SJSA1 (cell line): ENCODE measurements at regions not wholly inside any gene's neighbourhood (a gene's known extent, or its start where the extent isn't known, plus 50 kb on each side); places are given as distances from the start of the nearest gene placed in this dataset.

Experiments used
- DNase-seq, 2 experiments: peaks; one replicate each; pipeline ENCODE4 v3.0.0-alpha.2; 2015 to 2020; ENCODE audit warnings: low spot score in 2 of 2, low read depth in 1 of 2
- H3K27ac ChIP-seq: fragments of 250-450 bp; sonication (Bioruptor Pico); 2 replicates; pipeline ENCODE4 v1.5.1; 2020; ENCODE audit warnings: mild to moderate bottlenecking, moderate library complexity
- H3K27me3 ChIP-seq: fragments of 250-450 bp; sonication (Bioruptor Pico); replicated peaks from 2 replicates; pipeline ENCODE4 v1.5.1; 2020; ENCODE audit warnings: mild to moderate bottlenecking, moderate library complexity
- H3K36me3 ChIP-seq: fragments of 250-450 bp; sonication (Bioruptor Pico); 2 replicates; pipeline ENCODE4 v1.5.1; 2020; ENCODE audit warnings: mild to moderate bottlenecking
- H3K4me1 ChIP-seq: fragments of 250-450 bp; sonication (Bioruptor Pico); replicated peaks from 2 replicates; pipeline ENCODE4 v1.6.1; 2021; ENCODE audit warnings: mild to moderate bottlenecking
- H3K4me3 ChIP-seq: fragments of 250-450 bp; sonication (Bioruptor Pico); 2 replicates; pipeline ENCODE4 v1.5.1; 2020; ENCODE audit warnings: mild to moderate bottlenecking
- H3K9me3 ChIP-seq: fragments of 250-450 bp; sonication (Bioruptor Pico); replicated peaks from 2 replicates; pipeline ENCODE4 v1.5.1; 2020; ENCODE audit warnings: mild to moderate bottlenecking

GRCh38 chr22:48653306-48653705, 1174.4 kb downstream of the BRD1 start:
- H3K9me3 ChIP-seq, result no peaks in the 10 kb centered on the region
- H3K4me1 ChIP-seq, result peaks cover 42% of the 10 kb centered on the region
- no peaks in the 10 kb centered on the region; the same call in 1 of the 2 replicates for H3K36me3 ChIP-seq
- H3K27me3 ChIP-seq, result no peaks in the 10 kb centered on the region
- DNase-seq, result no peak
- no peak overlapping the region for H3K4me3 ChIP-seq
- no peak overlapping the region for H3K27ac ChIP-seq

- no peak overlapping the region for H3K4me3 ChIP-seq
- DNase-seq, result no peak
- H3K27me3 ChIP-seq, result no peaks in the 10 kb centered on the region
- no peaks in the 10 kb centered on the region for H3K9me3 ChIP-seq
- H3K4me1 ChIP-seq, result peaks cover 42% of the 10 kb centered on the region
- no peak overlapping the region for H3K27ac ChIP-seq
- H3K36me3 ChIP-seq, result no peaks in the 10 kb centered on the region; the same call in 1 of the 2 replicates
Measured at GRCh38 chr22:48652796-48653195, 1174.9 kb downstream of the BRD1 start.

- H3K27ac ChIP-seq, result peak overlapping the region; percentile 21; the same call in 1 of the 2 replicates
- H3K27me3 ChIP-seq, result no peaks in the 10 kb centered on the region
- no peak overlapping the region for H3K4me3 ChIP-seq
- H3K36me3 ChIP-seq, result peaks cover 4% of the 10 kb centered on the region
- H3K4me1 ChIP-seq, result peaks cover 42% of the 10 kb centered on the region
- H3K9me3 ChIP-seq, result no peaks in the 10 kb centered on the region
- peak; percentile 30 to 63 for DNase-seq
Measured at GRCh38 chr22:48651981-48652538, 1175.6 kb downstream of the BRD1 start.

- peaks cover 42% of the 10 kb centered on the region for H3K4me1 ChIP-seq
- H3K27ac ChIP-seq, result peak overlapping the region; percentile 25
- no peaks in the 10 kb centered on the region for H3K9me3 ChIP-seq
- no peak for DNase-seq
- no peaks in the 10 kb centered on the region for H3K27me3 ChIP-seq
- H3K36me3 ChIP-seq, result peaks cover 10% of the 10 kb centered on the region
- H3K4me3 ChIP-seq, result no peak overlapping the region
Measured at GRCh38 chr22:48651036-48651890, 1176.4 kb downstream of the BRD1 start.

- no peaks in the 10 kb centered on the region for H3K27me3 ChIP-seq
- no peak overlapping the region for H3K4me3 ChIP-seq
- H3K9me3 ChIP-seq, result no peaks in the 10 kb centered on the region
- H3K36me3 ChIP-seq, result peaks cover 10% of the 10 kb centered on the region
- DNase-seq, result no peak
- peaks cover 42% of the 10 kb centered on the region for H3K4me1 ChIP-seq
- no peak overlapping the region for H3K27ac ChIP-seq
Measured at GRCh38 chr22:48650323-48651035, 1177.2 kb downstream of the BRD1 start.

GRCh38 chr22:48649466-48649865, 1178.2 kb downstream of the BRD1 start:
- H3K36me3 ChIP-seq, result peaks cover 10% of the 10 kb centered on the region
- peaks cover 32% of the 10 kb centered on the region for H3K4me1 ChIP-seq
- H3K27ac ChIP-seq, result no peak overlapping the region
- DNase-seq, result no peak
- no peaks in the 10 kb centered on the region for H3K27me3 ChIP-seq
- no peak overlapping the region for H3K4me3 ChIP-seq
- no peaks in the 10 kb centered on the region for H3K9me3 ChIP-seq

- no peaks in the 10 kb centered on the region for H3K9me3 ChIP-seq
- H3K27me3 ChIP-seq, result no peaks in the 10 kb centered on the region
- H3K4me3 ChIP-seq, result no peak overlapping the region
Measured at GRCh38 chr22:48649031-48649430, 1178.6 kb downstream of the BRD1 start.

GRCh38 chr22:48647606-48648515, 1179.8 kb downstream of the BRD1 start:
- DNase-seq, result no peak
- Histone ChIP-seq H3K4me1 (peaks cover 16% of the 10 kb centered on the region), H3K27ac (no peak overlapping the region), H3K4me3 (no peak overlapping the region), H3K9me3 (no peaks in the 10 kb centered on the region), H3K27me3 (no peaks in the 10 kb centered on the region), H3K36me3 (peaks cover 10% of the 10 kb centered on the region)

More at GRCh38 chr22:48649031-48649430, 1178.6 kb downstream of the BRD1 start:
- no peak overlapping the region for H3K27ac ChIP-seq
- peaks cover 28% of the 10 kb centered on the region for H3K4me1 ChIP-seq
- DNase-seq, result no peak
- peaks cover 10% of the 10 kb centered on the region for H3K36me3 ChIP-seq

GRCh38 chr22:48647051-48647450, 1180.6 kb downstream of the BRD1 start:
- no peaks in the 10 kb centered on the region for H3K27me3 ChIP-seq
- H3K9me3 ChIP-seq, result no peaks in the 10 kb centered on the region
- peaks cover 10% of the 10 kb centered on the region for H3K4me1 ChIP-seq
- no peak overlapping the region for H3K27ac ChIP-seq
- H3K4me3 ChIP-seq, result no peak overlapping the region
- H3K36me3 ChIP-seq, result peaks cover 10% of the 10 kb centered on the region
- no peak for DNase-seq

GRCh38 chr22:48646216-48646925, 1181.3 kb downstream of the BRD1 start:
- H3K9me3 ChIP-seq, result no peaks in the 10 kb centered on the region
- peaks cover 10% of the 10 kb centered on the region for H3K36me3 ChIP-seq
- no peak overlapping the region for H3K27ac ChIP-seq
- H3K27me3 ChIP-seq, result no peaks in the 10 kb centered on the region
- peaks cover 3% of the 10 kb centered on the region for H3K4me1 ChIP-seq
- DNase-seq, result no peak
- no peak overlapping the region for H3K4me3 ChIP-seq

- Histone ChIP-seq H3K27ac (no peak overlapping the region), H3K4me3 (no peak overlapping the region), H3K4me1 (no peaks in the 10 kb centered on the region), H3K36me3 (peaks cover 10% of the 10 kb centered on the region), H3K27me3 (no peaks in the 10 kb centered on the region), H3K9me3 (no peaks in the 10 kb centered on the region)
- DNase-seq, result no peak
Measured at GRCh38 chr22:48645766-48646165, 1181.9 kb downstream of the BRD1 start.

- H3K27me3 ChIP-seq, result no peaks in the 10 kb centered on the region
- no peak overlapping the region for H3K27ac ChIP-seq
- no peak overlapping the region for H3K4me3 ChIP-seq
- H3K36me3 ChIP-seq, result peaks cover 10% of the 10 kb centered on the region; the same call in 1 of the 2 replicates
- no peaks in the 10 kb centered on the region for H3K4me1 ChIP-seq
- no peak for DNase-seq
- H3K9me3 ChIP-seq, result no peaks in the 10 kb centered on the region
Measured at GRCh38 chr22:48644997-48645396, 1182.7 kb downstream of the BRD1 start.

GRCh38 chr22:48644108-48644507, 1183.6 kb downstream of the BRD1 start:
- H3K4me3 ChIP-seq, result no peak overlapping the region
- no peak overlapping the region for H3K27ac ChIP-seq
- peak in 1 of 2 experiments; percentile 31 for DNase-seq
- H3K27me3 ChIP-seq, result no peaks in the 10 kb centered on the region
- H3K9me3 ChIP-seq, result no peaks in the 10 kb centered on the region
- H3K36me3 ChIP-seq, result peaks cover 10% of the 10 kb centered on the region; the same call in 1 of the 2 replicates
- no peaks in the 10 kb centered on the region for H3K4me1 ChIP-seq
